HEK293 (cell line): ENCODE measurements at regions not wholly inside any gene's neighbourhood (a gene's known extent, or its start where the extent isn't known, plus 50 kb on each side); places are given as distances from the start of the nearest gene placed in this dataset.

Source experiments
- CTCF ChIA-PET: fragments of 350-600 bp; formaldehyde crosslinking; extraction: SDS; loops from one replicate; lab custom pipeline; 2021; ENCODE audit warnings: antibody characterized with exemption; lab: Yijun Ruan, JAX
- POLR2A ChIA-PET: fragments of 300-600 bp; formaldehyde crosslinking; extraction: SDS; loops from one replicate; lab custom pipeline; 2020; ENCODE audit warnings: antibody characterized with exemption, inconsistent platforms; lab: Yijun Ruan, JAX
- H3K27ac ChIP-seq: fragments of 200-500 bp; sonication (Bioruptor generic); 2 replicates; pipeline ENCODE4 v1.5.1; 2014; ENCODE audit warnings: low read depth, low read length, control low read depth, inconsistent platforms; ENCODE audit errors: extremely low read depth
- H3K36me3 ChIP-seq, 2 experiments: fragments of 200-500 bp in 1 of 2; sonication (Bioruptor generic) in 1 of 2; 1 replicate in 1 of 2; 2 replicates in 1 of 2; pipeline ENCODE4 v1.5.1; 2014 to 2017; ENCODE audit warnings: inconsistent platforms in 2 of 2, low read length in 2 of 2; ENCODE audit not compliant: control insufficient read depth in 2 of 2, insufficient read depth in 1 of 2
- H3K4me1 ChIP-seq: fragments of 200-500 bp; sonication (Bioruptor generic); 2 replicates; pipeline ENCODE4 v1.5.1; 2014; ENCODE audit warnings: mild to moderate bottlenecking, low read length, inconsistent platforms; ENCODE audit not compliant: control insufficient read depth, insufficient read depth
- H3K4me3 ChIP-seq: 2 replicates; pipeline ENCODE4 v1.5.1; 2011; ENCODE audit warnings: low read depth, mild to moderate bottlenecking, control low read depth, low read length, moderate library complexity
- H3K9me3 ChIP-seq: fragments of 200-500 bp; sonication (Bioruptor generic); 2 replicates; pipeline ENCODE4 v1.5.1; 2014; ENCODE audit warnings: low read depth, low read length, inconsistent platforms; ENCODE audit not compliant: control insufficient read depth, insufficient read depth
- BCL11B ChIP-seq: fragments of 450-650 bp; formaldehyde crosslinking; IDR thresholded peaks from 2 replicates; pipeline ENCODE4 v1.5.1; 2016; ENCODE audit warnings: low read depth, missing biosample characterization, missing genetic modification characterization
- EGR2 ChIP-seq: fragments of 450-650 bp; formaldehyde crosslinking; IDR thresholded peaks from 2 replicates; pipeline ENCODE4 v1.5.1; 2016; ENCODE audit warnings: low read depth, missing biosample characterization, missing genetic modification characterization
- ELK4 ChIP-seq: IDR thresholded peaks from 2 replicates; pipeline ENCODE4 v1.6.1; 2011; ENCODE audit warnings: mild to moderate bottlenecking, low read depth, low read length, borderline replicate concordance
- HOXD13 ChIP-seq: sonication (generic); formaldehyde crosslinking; IDR thresholded peaks from 2 replicates; pipeline ENCODE4 v1.8.0; 2022; ENCODE audit warnings: missing genetic modification reagents, borderline replicate concordance
- KLF17 ChIP-seq: fragments of 450-650 bp; formaldehyde crosslinking; IDR thresholded peaks from 2 replicates; pipeline ENCODE4 v1.5.1; 2016; ENCODE audit warnings: missing biosample characterization, missing genetic modification characterization
- KLF7 ChIP-seq: fragments of 450-650 bp; formaldehyde crosslinking; IDR thresholded peaks from 2 replicates; pipeline ENCODE4 v1.5.1; 2016; ENCODE audit warnings: missing biosample characterization, missing genetic modification characterization, borderline replicate concordance
- OSR2 ChIP-seq: fragments of 450-650 bp; formaldehyde crosslinking; IDR thresholded peaks from 2 replicates; pipeline ENCODE4 v1.5.1; 2016; ENCODE audit warnings: missing biosample characterization, missing genetic modification characterization
- PRDM1 ChIP-seq: fragments of 450-650 bp; formaldehyde crosslinking; IDR thresholded peaks from 2 replicates; pipeline ENCODE4; 2016; ENCODE audit warnings: missing biosample characterization, missing genetic modification characterization
- TCF7L2 ChIP-seq: IDR thresholded peaks from 2 replicates; pipeline ENCODE4 v1.6.1; 2011; ENCODE audit warnings: low read depth, mild to moderate bottlenecking, inconsistent platforms, low read length, moderate library complexity, borderline replicate concordance
- YY2 ChIP-seq: fragments of 450-650 bp; formaldehyde crosslinking; IDR thresholded peaks from 2 replicates; pipeline ENCODE4 v1.5.1; 2016; ENCODE audit warnings: missing biosample characterization, missing genetic modification characterization
- ZBTB17 ChIP-seq: fragments of 450-650 bp; formaldehyde crosslinking; IDR thresholded peaks from 2 replicates; pipeline ENCODE4 v1.5.1; 2016; ENCODE audit warnings: missing biosample characterization, missing genetic modification characterization
- ZFHX2 ChIP-seq: fragments of 450-650 bp; formaldehyde crosslinking; conservative IDR thresholded peaks from 2 replicates; pipeline ENCODE4 v1.5.1; 2016; ENCODE audit warnings: missing biosample characterization, missing genetic modification characterization
- ZFP69B ChIP-seq: fragments of 450-650 bp; formaldehyde crosslinking; IDR thresholded peaks from 2 replicates; pipeline ENCODE4 v1.5.1; 2016; ENCODE audit warnings: missing biosample characterization, missing genetic modification characterization
- ZIC2 ChIP-seq: fragments of 450-650 bp; formaldehyde crosslinking; IDR thresholded peaks from 2 replicates; pipeline ENCODE4 v1.5.1; 2016; ENCODE audit warnings: missing biosample characterization, missing genetic modification characterization
- ZNF133 ChIP-seq: fragments of 450-650 bp; formaldehyde crosslinking; IDR thresholded peaks from 2 replicates; pipeline ENCODE4 v1.5.1; 2016; ENCODE audit warnings: missing biosample characterization, missing genetic modification characterization
- ZNF175 ChIP-seq: fragments of 450-650 bp; formaldehyde crosslinking; IDR thresholded peaks from 2 replicates; pipeline ENCODE4 v1.5.1; 2016; ENCODE audit warnings: missing biosample characterization, missing genetic modification characterization
- ZNF341 ChIP-seq: fragments of 450-650 bp; formaldehyde crosslinking; IDR thresholded peaks from 2 replicates; pipeline ENCODE4; 2016; ENCODE audit warnings: low read depth, missing biosample characterization, missing genetic modification characterization
- ZNF366 ChIP-seq: fragments of 450-650 bp; formaldehyde crosslinking; conservative IDR thresholded peaks from 2 replicates; pipeline ENCODE4 v1.5.1; 2016; ENCODE audit warnings: missing biosample characterization, missing genetic modification characterization
- ZNF423 ChIP-seq: fragments of 450-650 bp; formaldehyde crosslinking; IDR thresholded peaks from 2 replicates; pipeline ENCODE4 v1.5.1; 2016; ENCODE audit warnings: missing biosample characterization, missing genetic modification characterization
- ZNF571 ChIP-seq: fragments of 450-650 bp; formaldehyde crosslinking; IDR thresholded peaks from 2 replicates; pipeline ENCODE4 v1.5.0; 2017; ENCODE audit warnings: missing biosample characterization, missing genetic modification characterization
- ZNF624 ChIP-seq: fragments of 450-650 bp; formaldehyde crosslinking; IDR thresholded peaks from 2 replicates; pipeline ENCODE4 v1.5.1; 2017; ENCODE audit warnings: missing biosample characterization, missing genetic modification characterization
- ZNF654 ChIP-seq: fragments of 450-650 bp; formaldehyde crosslinking; IDR thresholded peaks from 2 replicates; pipeline ENCODE4 v1.5.1; 2016; ENCODE audit warnings: low read depth, missing biosample characterization, missing genetic modification characterization
- ZNF658 ChIP-seq: fragments of 450-650 bp; formaldehyde crosslinking; IDR thresholded peaks from 2 replicates; pipeline ENCODE4; 2016; ENCODE audit warnings: missing biosample characterization, missing genetic modification characterization
- ZNF660 ChIP-seq: fragments of 450-650 bp; IDR thresholded peaks from 2 replicates; pipeline ENCODE4 v1.5.1; 2018; ENCODE audit warnings: missing biosample characterization, mild to moderate bottlenecking, missing genetic modification characterization
- ZNF768 ChIP-seq: fragments of 450-650 bp; formaldehyde crosslinking; IDR thresholded peaks from 2 replicates; pipeline ENCODE4 v1.5.1; 2018; ENCODE audit warnings: missing biosample characterization, mild to moderate bottlenecking, missing genetic modification characterization
- ZNF837 ChIP-seq: fragments of 450-650 bp; formaldehyde crosslinking; IDR thresholded peaks from 2 replicates; pipeline ENCODE4 v1.5.1; 2016; ENCODE audit warnings: missing biosample characterization, missing genetic modification characterization
- ZSCAN30 ChIP-seq: fragments of 450-650 bp; IDR thresholded peaks from 2 replicates; pipeline ENCODE4 v1.5.1; 2018; ENCODE audit warnings: missing biosample characterization, mild to moderate bottlenecking, missing genetic modification characterization, moderate library complexity
- TF ChIP-seq, protein P1 (sequence below): fragments of 450-650 bp; formaldehyde crosslinking; IDR thresholded peaks from 2 replicates; pipeline ENCODE4 v1.5.1; 2017; ENCODE audit warnings: missing biosample characterization, mild to moderate bottlenecking, missing genetic modification characterization, moderate library complexity
- TF ChIP-seq, protein P2 (sequence below): fragments of 450-650 bp; formaldehyde crosslinking; IDR thresholded peaks from 2 replicates; pipeline ENCODE4 v1.5.1; 2016; ENCODE audit warnings: missing biosample characterization, missing genetic modification characterization

- ChIA-PET CTCF (interaction anchor here (0.6 to 1.0 kb wide), 2 partner anchors 206 to 389 kb away, joined by 3 to 4 read pairs; no protein-coding TSS in a partner anchor), POLR2A (no interaction called here)
- H3K27ac ChIP-seq = no peak overlapping the region
- no peak for TF ChIP-seq TCF7L2
- H3K4me3 ChIP-seq = no peak overlapping the region
- H3K36me3 ChIP-seq = no peaks in the 10 kb centered on the region
- H3K9me3 ChIP-seq = no peaks in the 10 kb centered on the region
- peaks cover 4% of the 10 kb centered on the region for H3K4me1 ChIP-seq
Observed at GRCh38 chr4:123455360-123455759, 58.8 kb downstream of the SPRY1 start.

DNA sequence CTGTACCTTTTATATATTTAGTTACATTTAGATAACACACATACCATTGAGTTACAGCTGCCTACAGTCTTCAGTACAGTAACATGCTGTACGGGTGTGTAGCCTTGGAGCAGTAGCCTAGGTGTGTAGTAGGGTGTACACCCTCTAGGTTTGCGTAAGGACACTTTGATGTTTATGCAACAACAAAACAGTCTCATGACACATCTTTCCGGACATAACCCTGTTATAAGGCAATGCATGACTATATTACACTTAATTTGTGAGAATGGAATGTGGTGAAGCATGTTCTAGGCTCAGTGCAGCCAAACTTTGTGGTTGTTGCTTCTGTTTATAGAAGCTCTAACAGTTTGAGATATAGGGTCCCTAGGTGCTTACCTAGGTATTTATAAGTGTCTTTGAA lies 65.4 kb downstream of the SPRY1 start:
- Histone ChIP-seq H3K4me1 (no peaks in the 10 kb centered on the region), H3K4me3 (no peak overlapping the region), H3K9me3 (no peaks in the 10 kb centered on the region), H3K36me3 (no peaks in the 10 kb centered on the region), H3K27ac (no peak overlapping the region)
- TF ChIP-seq ZNF341 (tag by site-specific recombination) (no peak), ZFHX2 (tag by site-specific recombination) (no peak), BCL11B (tag by site-specific recombination) (no peak), ELK4 (no peak), ZSCAN30 (no peak), ZBTB17 (tag by site-specific recombination) (no peak), EGR2 (tag by site-specific recombination) (no peak), ZNF624 (tag by site-specific recombination) (no peak), YY2 (tag by site-specific recombination) (no peak), ZNF366 (no peak), ZIC2 (no peak), ZNF175 (tag by site-specific recombination) (no peak), ZNF654 (no peak)
- TF ChIP-seq, protein P1, sequence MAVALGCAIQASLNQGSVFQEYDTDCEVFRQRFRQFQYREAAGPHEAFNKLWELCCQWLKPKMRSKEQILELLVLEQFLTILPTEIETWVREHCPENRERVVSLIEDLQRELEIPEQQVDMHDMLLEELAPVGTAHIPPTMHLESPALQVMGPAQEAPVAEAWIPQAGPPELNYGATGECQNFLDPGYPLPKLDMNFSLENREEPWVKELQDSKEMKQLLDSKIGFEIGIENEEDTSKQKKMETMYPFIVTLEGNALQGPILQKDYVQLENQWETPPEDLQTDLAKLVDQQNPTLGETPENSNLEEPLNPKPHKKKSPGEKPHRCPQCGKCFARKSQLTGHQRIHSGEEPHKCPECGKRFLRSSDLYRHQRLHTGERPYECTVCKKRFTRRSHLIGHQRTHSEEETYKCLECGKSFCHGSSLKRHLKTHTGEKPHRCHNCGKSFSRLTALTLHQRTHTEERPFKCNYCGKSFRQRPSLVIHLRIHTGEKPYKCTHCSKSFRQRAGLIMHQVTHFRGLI (tag by site-specific recombination) = no peak
- POLR2A ChIA-PET = no interaction called here
- CTCF ChIA-PET = interaction anchor here (1.3 kb wide), 1 partner anchor 102 kb away, joined by 4 read pairs; no protein-coding TSS in a partner anchor

DNA sequence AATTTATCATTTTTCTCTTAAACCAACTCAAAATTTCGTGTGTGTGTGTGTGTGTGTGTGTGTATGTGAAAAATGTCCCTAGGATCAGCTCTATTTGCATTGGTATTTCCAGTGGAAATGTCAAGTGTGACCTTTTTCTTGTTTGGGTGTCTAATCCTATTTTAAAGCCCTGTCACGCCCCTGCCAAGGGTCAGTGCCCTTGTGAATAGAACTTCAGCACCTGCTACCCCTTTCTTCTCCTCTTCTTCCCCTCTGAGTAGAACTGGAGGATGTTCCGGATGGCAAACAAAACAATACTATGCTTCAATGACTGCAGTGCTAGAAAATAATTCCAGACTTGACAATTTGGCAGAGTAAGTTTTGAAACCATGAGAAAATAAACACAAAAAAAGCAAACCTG lies 67.3 kb downstream of the SPRY1 start:
- Histone ChIP-seq H3K36me3 (no peaks in the 10 kb centered on the region), H3K9me3 (no peaks in the 10 kb centered on the region), H3K27ac (no peak overlapping the region), H3K4me1 (no peaks in the 10 kb centered on the region), H3K4me3 (no peak overlapping the region)
- CTCF ChIA-PET = no interaction called here
- POLR2A ChIA-PET = no interaction called here
- TF ChIP-seq, protein P2, sequence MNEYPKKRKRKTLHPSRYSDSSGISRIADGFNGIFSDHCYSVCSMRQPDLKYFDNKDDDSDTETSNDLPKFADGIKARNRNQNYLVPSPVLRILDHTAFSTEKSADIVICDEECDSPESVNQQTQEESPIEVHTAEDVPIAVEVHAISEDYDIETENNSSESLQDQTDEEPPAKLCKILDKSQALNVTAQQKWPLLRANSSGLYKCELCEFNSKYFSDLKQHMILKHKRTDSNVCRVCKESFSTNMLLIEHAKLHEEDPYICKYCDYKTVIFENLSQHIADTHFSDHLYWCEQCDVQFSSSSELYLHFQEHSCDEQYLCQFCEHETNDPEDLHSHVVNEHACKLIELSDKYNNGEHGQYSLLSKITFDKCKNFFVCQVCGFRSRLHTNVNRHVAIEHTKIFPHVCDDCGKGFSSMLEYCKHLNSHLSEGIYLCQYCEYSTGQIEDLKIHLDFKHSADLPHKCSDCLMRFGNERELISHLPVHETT (tag by site-specific recombination) = no peak
- TF ChIP-seq ZNF133 (no peak), ZNF624 (tag by site-specific recombination) (no peak), PRDM1 (tag by site-specific recombination) (no peak), ZNF423 (no peak), KLF7 (tag by site-specific recombination) (no peak), HOXD13 (no peak), KLF17 (no peak), ZNF341 (tag by site-specific recombination) (no peak), ZNF660 (tag by site-specific recombination) (no peak), ZNF768 (tag by site-specific recombination) (no peak), OSR2 (tag by site-specific recombination) (no peak), ZNF571 (no peak), ZFP69B (no peak), ZNF837 (tag by site-specific recombination) (no peak), ZNF658 (tag by site-specific recombination) (no peak)
